H9 (cell line): ENCODE measurements at regions not wholly inside any gene's neighbourhood (a gene's known extent, or its start where the extent isn't known, plus 50 kb on each side); places are given as distances from the start of the nearest gene placed in this dataset.

ENCODE experiments used
- DNase-seq: peaks from one replicate; pipeline ENCODE4 v3.0.0-alpha.2; 2017
- H2AFZ ChIP-seq: one replicate; pipeline ENCODE4 v1.6.1; 2013; ENCODE audit warnings: mild to moderate bottlenecking, low read length, control low read depth, moderate library complexity
- H2AK5ac ChIP-seq: 2 replicates; pipeline ENCODE4 v1.6.1; 2013; ENCODE audit warnings: low read length, control low read depth, mixed read lengths; ENCODE audit not compliant: insufficient read length
- H2BK120ac ChIP-seq: one replicate; pipeline ENCODE4 v1.6.1; 2013; ENCODE audit warnings: low read depth, mild to moderate bottlenecking, low read length, control low read depth, inconsistent platforms; ENCODE audit not compliant: poor library complexity, severe bottlenecking
- H2BK12ac ChIP-seq: 2 replicates; pipeline ENCODE4 v1.6.1; 2013; ENCODE audit warnings: low read length, control low read depth, mixed read lengths, low read depth; ENCODE audit not compliant: insufficient read length
- H2BK15ac ChIP-seq: 2 replicates; pipeline ENCODE4 v1.6.1; 2013; ENCODE audit warnings: low read depth, low read length, control low read depth
- H2BK20ac ChIP-seq: one replicate; pipeline ENCODE4 v1.6.1; 2013; ENCODE audit warnings: low read depth, mild to moderate bottlenecking, low read length, control low read depth, inconsistent platforms; ENCODE audit not compliant: poor library complexity, severe bottlenecking
- H2BK5ac ChIP-seq: 2 replicates; pipeline ENCODE4 v1.6.1; 2013; ENCODE audit warnings: low read length, control low read depth, mixed read lengths; ENCODE audit not compliant: insufficient read length
- H3K14ac ChIP-seq: 2 replicates; pipeline ENCODE4 v1.6.1; 2013; ENCODE audit warnings: low read length, control low read depth; ENCODE audit not compliant: insufficient read depth
- H3K18ac ChIP-seq: 2 replicates; pipeline ENCODE4 v1.6.1; 2013; ENCODE audit warnings: low read depth, mild to moderate bottlenecking, mixed read lengths, low read length, control low read depth; ENCODE audit not compliant: insufficient read length
- H3K23ac ChIP-seq: 2 replicates; pipeline ENCODE4 v1.6.1; 2013; ENCODE audit warnings: low read length, control low read depth, mixed read lengths, low read depth; ENCODE audit not compliant: insufficient read length
- H3K23me2 ChIP-seq: 2 replicates; pipeline ENCODE4 v1.6.1; 2013; ENCODE audit warnings: low read depth, mild to moderate bottlenecking, mixed read lengths, low read length, control low read depth; ENCODE audit not compliant: insufficient read length, poor library complexity, severe bottlenecking
- H3K27ac ChIP-seq: 2 replicates; pipeline ENCODE4 v1.5.1; 2013; ENCODE audit warnings: low read length, control low read depth, mixed read lengths, low read depth; ENCODE audit not compliant: insufficient read length
- H3K27me3 ChIP-seq: 2 replicates; pipeline ENCODE4 v1.6.1; 2013; ENCODE audit warnings: low read length, control low read depth, inconsistent platforms; ENCODE audit not compliant: insufficient read depth
- H3K4ac ChIP-seq: 2 replicates; pipeline ENCODE4 v1.6.1; 2013; ENCODE audit warnings: low read depth, mild to moderate bottlenecking, control low read depth, inconsistent platforms, low read length, moderate library complexity
- H3K4me1 ChIP-seq: 2 replicates; pipeline ENCODE4 v1.6.1; 2013; ENCODE audit warnings: low read length, control low read depth, inconsistent platforms; ENCODE audit not compliant: insufficient read depth
- H3K4me2 ChIP-seq: 2 replicates; pipeline ENCODE4 v1.6.1; 2013; ENCODE audit warnings: low read length, control low read depth, mixed read lengths; ENCODE audit not compliant: insufficient read length, insufficient read depth
- H3K56ac ChIP-seq: 2 replicates; pipeline ENCODE4 v1.6.1; 2013; ENCODE audit warnings: low read depth, mild to moderate bottlenecking, mixed read lengths, low read length, control low read depth; ENCODE audit not compliant: insufficient read length
- H3K79me1 ChIP-seq: 2 replicates; pipeline ENCODE4 v1.6.1; 2013; ENCODE audit warnings: low read depth, mild to moderate bottlenecking, moderate library complexity, low read length, control low read depth, inconsistent platforms; ENCODE audit not compliant: insufficient read depth, poor library complexity, severe bottlenecking
- H3K79me2 ChIP-seq: 2 replicates; pipeline ENCODE4 v1.6.1; 2013; ENCODE audit warnings: low read length, control low read depth, inconsistent platforms; ENCODE audit not compliant: insufficient read depth
- H3K9ac ChIP-seq: 2 replicates; pipeline ENCODE4 v1.6.1; 2013; ENCODE audit warnings: low read length, control low read depth, mixed read lengths; ENCODE audit not compliant: insufficient read length; ENCODE audit errors: extremely low read depth
- H3K9me3 ChIP-seq: one replicate; pipeline ENCODE4 v1.6.1; 2013; ENCODE audit warnings: low read depth, low read length, inconsistent platforms; ENCODE audit not compliant: control insufficient read depth
- H3T11ph ChIP-seq: one replicate; pipeline ENCODE4 v1.6.1; 2013; ENCODE audit warnings: mild to moderate bottlenecking, low read length, control low read depth, inconsistent platforms
- H4K20me1 ChIP-seq: one replicate; pipeline ENCODE4 v1.6.1; 2013; ENCODE audit not compliant: control insufficient read depth, insufficient read length, insufficient read depth
- H4K5ac ChIP-seq: 2 replicates; pipeline ENCODE4 v1.6.1; 2013; ENCODE audit warnings: low read depth, mild to moderate bottlenecking, mixed read lengths, low read length, control low read depth; ENCODE audit not compliant: insufficient read length
- H4K8ac ChIP-seq: replicated peaks from 2 replicates; pipeline ENCODE4 v1.6.1; 2013; ENCODE audit warnings: low read length, control low read depth, mixed read lengths, low read depth; ENCODE audit not compliant: insufficient read length
- H4K91ac ChIP-seq: 2 replicates; pipeline ENCODE4 v1.6.1; 2013; ENCODE audit warnings: low read depth, mild to moderate bottlenecking, moderate library complexity, mixed read lengths, low read length, control low read depth; ENCODE audit not compliant: insufficient read length
- H3K27ac Mint-ChIP-seq, 3 experiments: 2 replicates in 2 of 3; 3 replicates in 1 of 3; pipeline ENCODE4 v1.8.0; 2020 to 2021; ENCODE audit warnings: mixed read lengths in 3 of 3, mild to moderate bottlenecking in 1 of 3, moderate library complexity in 1 of 3
- H3K27me3 Mint-ChIP-seq: 2 replicates; pipeline ENCODE4 v1.8.0; 2021; ENCODE audit warnings: low read depth, mild to moderate bottlenecking, moderate library complexity, mixed read lengths
- H3K36me3 Mint-ChIP-seq, 3 experiments: 2 replicates in 2 of 3; 3 replicates in 1 of 3; pipeline ENCODE4 v1.8.0; 2020 to 2021; ENCODE audit warnings: low read depth in 3 of 3, mixed read lengths in 3 of 3; ENCODE audit not compliant: insufficient read depth in 1 of 3
- H3K4me1 Mint-ChIP-seq, 2 experiments: 2 replicates each; pipeline ENCODE4 v1.8.0; 2020; ENCODE audit warnings: mixed read lengths in 2 of 2
- H3K4me3 Mint-ChIP-seq, 2 experiments: 2 replicates in 1 of 2; 3 replicates in 1 of 2; pipeline ENCODE4 v1.8.0; 2020 to 2021; ENCODE audit warnings: mild to moderate bottlenecking in 2 of 2, mixed read lengths in 2 of 2, moderate library complexity in 1 of 2
- H3K9me3 Mint-ChIP-seq, 2 experiments: 2 replicates in 1 of 2; 3 replicates in 1 of 2; pipeline ENCODE4 v1.8.0; 2020; ENCODE audit warnings: mild to moderate bottlenecking in 2 of 2, mixed read lengths in 2 of 2, moderate library complexity in 1 of 2
- CTCF ChIP-seq: fragments of 200-600 bp; sonication (generic); conservative IDR thresholded peaks from 3 replicates; pipeline ENCODE4 v1.8.0; 2021; ENCODE audit warnings: antibody characterized with exemption, mild to moderate bottlenecking
- WGBS: extraction: QIAGEN DNeasy Blood & Tissue Kit; methylation state at CpG from one replicate; pipeline ENCODE4 v1.1.7; 2013; ENCODE audit warnings: missing lambda C conversion rate, low lambda C conversion rate, mixed read lengths; ENCODE audit not compliant: insufficient read length; ENCODE audit errors: extremely low coverage; 5-methylcytosine and 5-hydroxymethylcytosine counted together

DNA sequence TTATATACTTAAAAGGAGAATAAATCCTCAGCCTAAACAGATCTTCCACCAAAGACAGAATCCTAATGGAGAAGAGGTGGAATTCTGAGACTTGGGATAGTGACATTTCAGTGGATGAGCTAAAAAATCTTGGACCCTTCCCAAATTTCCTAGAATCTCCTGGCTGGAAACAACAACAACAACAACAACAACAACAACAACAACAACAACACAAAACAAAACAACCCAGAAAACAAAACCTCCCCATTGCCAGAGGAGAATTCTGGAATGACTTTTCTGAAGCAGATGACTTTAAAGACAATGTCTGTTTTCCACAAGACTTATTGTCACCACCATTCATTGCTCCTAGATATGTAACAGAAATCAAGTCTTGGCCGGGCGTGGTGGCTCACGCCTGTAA lies 322.1 kb downstream of the ARL4A start:
- H3K9me3 ChIP-seq, result no peaks in the 10 kb centered on the region
- no peak overlapping the region for H3K23ac ChIP-seq
- H2BK120ac ChIP-seq, result no peak overlapping the region
- H3K4me2 ChIP-seq, result no peak overlapping the region
- Mint-ChIP-seq H3K9me3 (peaks cover 8 to 12% of the 10 kb centered on the region in 2 experiments; a peak in 4 of 5 replicates), H3K27me3 (no peaks in the 10 kb centered on the region), H3K36me3 (peaks cover 6 to 16% (median 7%) of the 10 kb centered on the region in 3 experiments), H3K4me3 (no peak overlapping the region), H3K4me1 (peaks cover 5% of the 10 kb centered on the region in 2 experiments; a peak in 3 of 4 replicates), H3K27ac (peak overlapping the region in 2 of 3 experiments; percentile 23 to 39; a peak in 2 of 7 replicates)
- no peak overlapping the region for H2BK5ac ChIP-seq
- no peak overlapping the region for H3K9ac ChIP-seq
- no CpG with 5 or more reads among the region's 3 CpGs for WGBS
- no peak overlapping the region for H2AFZ ChIP-seq
- H3K4me1 ChIP-seq, result peaks cover 3% of the 10 kb centered on the region; the same call in 1 of the 2 replicates
- H3K79me1 ChIP-seq, result no peaks in the 10 kb centered on the region
- no peak for TF ChIP-seq CTCF
- no peaks in the 10 kb centered on the region for H3K79me2 ChIP-seq
- no peak overlapping the region for H3K14ac ChIP-seq
- no peak overlapping the region for H3K27ac ChIP-seq
- H4K91ac ChIP-seq, result no peak overlapping the region
- no peaks in the 10 kb centered on the region for H3K27me3 ChIP-seq
- H2AK5ac ChIP-seq, result no peak overlapping the region
- no peak overlapping the region for H2BK12ac ChIP-seq
- no peaks in the 10 kb centered on the region for H4K20me1 ChIP-seq
- no peak overlapping the region for H3K4ac ChIP-seq
- no peak for DNase-seq
- no peak overlapping the region for H3K18ac ChIP-seq
- H4K5ac ChIP-seq, result no peak overlapping the region
- H3K23me2 ChIP-seq, result no peaks in the 10 kb centered on the region
- H4K8ac ChIP-seq, result no peak overlapping the region
- H2BK15ac ChIP-seq, result no peak overlapping the region
- no peak overlapping the region for H2BK20ac ChIP-seq
- no peak overlapping the region for H3K56ac ChIP-seq
- H3T11ph ChIP-seq, result no peak overlapping the region
